HepG2 (cell line): ENCODE measurements at regions not wholly inside any gene's neighbourhood (a gene's known extent, or its start where the extent isn't known, plus 50 kb on each side); places are given as distances from the start of the nearest gene placed in this dataset.

ENCODE experiments used
- ATAC-seq: fragments of 200-7000 bp; cut with Tn5 transposase; 3 replicates; pipeline ENCODE4 v1.9.1; 2020; ENCODE audit warnings: mild to moderate bottlenecking, moderate library complexity
- BruUV-seq: library from RNA; stranded (reverse); fragments of 400-500 nt; replicated peaks from 2 replicates; lab custom pipeline; 2021; lab: Mats Ljungman, UMichigan
- CTCF ChIA-PET: fragments of 300-600 bp; formaldehyde crosslinking; extraction: SDS; loops from one replicate; lab custom pipeline; 2021; ENCODE audit warnings: low total read pairs, inconsistent platforms, low intra/inter-chr PET ratio; lab: Yijun Ruan, JAX
- POLR2A ChIA-PET: fragments of 350-600 bp; sonication (Branson Sonifier 250); formaldehyde crosslinking; loops from one replicate; lab custom pipeline; 2020; ENCODE audit warnings: antibody characterized with exemption, inconsistent platforms; lab: Yijun Ruan, JAX
- DNase-seq: peaks from one replicate; pipeline ENCODE4 v3.0.0-alpha.2; 2015; ENCODE audit warnings: low spot score
- FAIRE-seq: peaks from 3 replicates; lab custom pipeline; 2011; peaks lifted over from hg19 to GRCh38; lab: Jason Lieb, UNC
- H2AFZ ChIP-seq: one replicate; pipeline ENCODE4 v1.6.1; 2011; ENCODE audit warnings: low read length, inconsistent platforms
- H3K27ac ChIP-seq: fragments of 300-600 bp; 3 replicates; pipeline ENCODE4 v1.8.0; 2011; ENCODE audit warnings: mixed run types, mild to moderate bottlenecking, mixed read lengths, low read length, inconsistent platforms; ENCODE audit not compliant: insufficient read depth; ENCODE audit errors: extremely low read length
- H3K27me3 ChIP-seq, 2 experiments: fragments of 200-600 bp in 1 of 2; 2 replicates in 1 of 2; 3 replicates in 1 of 2; pipeline versions ENCODE4 v1.6.0 to v1.8.0; 2011; ENCODE audit warnings: low read length in 2 of 2, mild to moderate bottlenecking in 2 of 2, moderate library complexity in 2 of 2, inconsistent platforms in 1 of 2; ENCODE audit not compliant: insufficient read depth in 2 of 2, control insufficient read depth in 1 of 2
- H3K36me3 ChIP-seq, 2 experiments: fragments of 200-600 bp in 1 of 2; replicated peaks in 1 of 2; 2 replicates in 1 of 2; 3 replicates in 1 of 2; pipeline versions ENCODE4 v1.5.1 to v1.8.0; 2011; ENCODE audit warnings: low read length in 2 of 2, inconsistent platforms in 1 of 2; ENCODE audit not compliant: insufficient read depth in 2 of 2, control insufficient read depth in 1 of 2
- H3K4me1 ChIP-seq: 2 replicates; pipeline ENCODE4 v1.5.1; 2012; ENCODE audit warnings: low read length, inconsistent platforms; ENCODE audit not compliant: insufficient read depth
- H3K4me2 ChIP-seq: 2 replicates; pipeline ENCODE4 v1.6.0; 2011; ENCODE audit warnings: low read depth, low read length, inconsistent platforms
- H3K4me3 ChIP-seq, 3 experiments: fragments of 200-600 bp in 1 of 3; sonication (generic), shearing (Covaris generic) in 1 of 3; replicated peaks in 1 of 3; 2 replicates each; pipeline ENCODE4 v1.5.1; 2011 to 2016; ENCODE audit warnings: low read length in 3 of 3, inconsistent platforms in 2 of 3, low read depth in 2 of 3, mild to moderate bottlenecking in 2 of 3, control low read depth in 1 of 3, mixed read lengths in 1 of 3; ENCODE audit not compliant: insufficient read depth in 1 of 3
- H3K79me2 ChIP-seq: one replicate; pipeline ENCODE4 v1.6.1; 2011; ENCODE audit warnings: low read length, inconsistent platforms; ENCODE audit not compliant: insufficient read depth
- H3K9ac ChIP-seq: 2 replicates; pipeline ENCODE4 v1.6.0; 2011; ENCODE audit warnings: mild to moderate bottlenecking, low read depth, low read length, inconsistent platforms; ENCODE audit not compliant: insufficient read depth
- H3K9me3 ChIP-seq: 2 replicates; pipeline ENCODE4 v1.5.1; 2012; ENCODE audit warnings: mild to moderate bottlenecking, low read length
- H4K20me1 ChIP-seq: 2 replicates; pipeline ENCODE4 v1.6.0; 2011; ENCODE audit warnings: inconsistent platforms, mild to moderate bottlenecking, low read length, moderate library complexity; ENCODE audit not compliant: insufficient read depth
- ATF7 ChIP-seq, 2 experiments: fragments of 450-650 bp in 1 of 2; sonication (generic) in 1 of 2; formaldehyde crosslinking in 1 of 2; IDR thresholded peaks; 2 replicates each; pipeline versions ENCODE4 v1.4.0 to v1.6.1; 2016 to 2020; ENCODE audit warnings: antibody characterized with exemption in 1 of 2, mild to moderate bottlenecking in 1 of 2, missing genetic modification reagents in 1 of 2
- DNMT3B ChIP-seq: conservative IDR thresholded peaks from 2 replicates; pipeline ENCODE4 v1.6.1; 2016; ENCODE audit warnings: missing biosample characterization, control low read depth
- KAT2B ChIP-seq: fragments of 150-350 bp; IDR thresholded peaks from 2 replicates; pipeline ENCODE4 v1.6.1; 2014; ENCODE audit warnings: low read depth, low read length, borderline replicate concordance
- KDM4B ChIP-seq: sonication (generic); formaldehyde crosslinking; IDR thresholded peaks from 2 replicates; pipeline ENCODE4 v1.4.0; 2020; ENCODE audit warnings: missing genetic modification reagents
- MXI1 ChIP-seq: IDR thresholded peaks from 3 replicates; pipeline ENCODE4 v1.6.1; 2012; ENCODE audit warnings: low read depth, low read length, inconsistent platforms, borderline replicate concordance
- ONECUT2 ChIP-seq: sonication (generic); formaldehyde crosslinking; IDR thresholded peaks from 2 replicates; pipeline ENCODE4 v1.4.0; 2020; ENCODE audit warnings: missing genetic modification reagents
- PCBP2 ChIP-seq: fragments of 200-400 bp; formaldehyde crosslinking; optimal IDR thresholded peaks from 2 replicates; pipeline ENCODE3; 2018; ENCODE audit warnings: low read length, low read depth; ENCODE audit not compliant: poor library complexity, severe bottlenecking
- WGBS: methylation state at CpG from one replicate; pipeline ENCODE4 v1.1.6; 2017; ENCODE audit warnings: low lambda C conversion rate; 5-methylcytosine and 5-hydroxymethylcytosine counted together
- in situ Hi-C: cut with HindIII; loops from 2 replicates; pipeline ENCODE4 v1.10.0; 2017; ENCODE audit warnings: low pct_unique_long_range_greater_than_20kb; ENCODE audit not compliant: extremely low pct_ligation_motif_present
- intact Hi-C: fragments of 100-400 bp; cut with micrococcal nuclease; formaldehyde crosslinking; loops from one replicate; pipeline ENCODE4 v1.10.0; 2022; ENCODE audit not compliant: unreplicated experiment
- TF ChIP-seq, protein P1 (sequence below): sonication (generic); formaldehyde crosslinking; IDR thresholded peaks from 2 replicates; pipeline ENCODE4 v1.4.0; 2020; ENCODE audit warnings: missing genetic modification reagents, borderline replicate concordance

DNA sequence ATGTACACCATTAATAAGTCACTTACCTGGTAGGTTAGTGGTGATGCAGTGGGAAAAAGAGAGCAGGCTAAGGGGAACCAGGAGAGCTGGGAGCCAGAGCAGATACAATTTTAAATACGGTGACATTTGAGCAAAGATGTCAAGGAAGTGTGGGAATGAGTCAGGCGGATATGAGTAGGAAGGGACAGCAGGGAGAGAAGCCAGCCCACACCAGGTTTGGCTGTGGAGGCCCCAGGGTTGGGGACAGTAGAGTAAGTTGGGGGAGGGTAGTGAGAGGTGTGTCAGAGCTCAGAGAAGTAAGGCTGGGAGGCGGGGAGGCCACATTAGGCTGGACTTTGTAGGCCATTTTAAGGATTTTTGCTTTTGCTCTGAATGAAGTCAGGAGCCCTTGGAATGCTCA, 482.0 kb downstream of the DISC1 start:
- H3K27me3 ChIP-seq, result peaks cover 0 to 5% of the 10 kb centered on the region in 2 experiments; a peak in 1 of 5 replicates
- intact Hi-C loops (no loop called here), in situ Hi-C loops (no loop called here)
- ATAC-seq, result no peak
- H3K4me3 ChIP-seq, result no peak overlapping the region
- no peak for FAIRE-seq
- no peaks in the 10 kb centered on the region for H4K20me1 ChIP-seq
- H3K9me3 ChIP-seq, result no peaks in the 10 kb centered on the region
- ChIA-PET POLR2A (no interaction called here), CTCF (no interaction called here)
- no TSS peak for BruUV-seq
- 3% methylated on average over 3 of the region's 3 CpGs for WGBS
- no peak overlapping the region for H3K9ac ChIP-seq
- no peak for DNase-seq
- no peaks in the 10 kb centered on the region for H3K4me1 ChIP-seq
- H3K36me3 ChIP-seq, result no peaks in the 10 kb centered on the region
- H3K4me2 ChIP-seq, result no peak overlapping the region
- no peak overlapping the region for H2AFZ ChIP-seq
- TF ChIP-seq MXI1 (no peak), DNMT3B (CRISPR knock-in tag) (no peak), PCBP2 (no peak)
- no peaks in the 10 kb centered on the region for H3K79me2 ChIP-seq
- H3K27ac ChIP-seq, result no peak overlapping the region

DNA sequence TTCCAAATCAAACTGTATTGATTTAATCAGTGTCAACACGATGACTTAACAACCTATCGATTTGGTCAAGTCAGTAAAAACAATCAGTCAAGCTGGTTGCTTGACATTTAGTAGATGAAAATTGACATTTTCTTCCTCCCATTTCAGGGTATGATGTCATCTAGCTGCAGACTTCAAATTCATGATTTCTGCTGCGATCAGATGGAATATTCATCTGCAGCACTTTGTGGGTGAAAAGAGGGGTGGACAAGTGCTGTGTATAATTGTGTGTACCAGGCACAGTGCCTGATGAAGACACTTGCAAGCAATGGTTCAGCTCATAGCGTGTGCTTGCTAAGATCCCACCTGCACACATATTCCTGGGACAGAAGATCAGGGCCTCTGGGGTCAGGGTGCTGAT, 479.8 kb downstream of the DISC1 start:
- CTCF ChIA-PET, result no interaction called here
- intact Hi-C loops, result no loop called here

More for the DNA sequence above, 479.8 kb downstream of the DISC1 start:
- H3K4me3 ChIP-seq, result no peak overlapping the region
- in situ Hi-C loops, result no loop called here
- no TSS peak for BruUV-seq
- H3K4me2 ChIP-seq, result no peak overlapping the region
- no peak overlapping the region for H2AFZ ChIP-seq
- ATAC-seq (no peak), DNase-seq (no peak), FAIRE-seq (no peak)
- no peak overlapping the region for H3K27ac ChIP-seq
- WGBS, result 0% methylated on average over 4 of the region's 4 CpGs
- POLR2A ChIA-PET, result no interaction called here
- H3K9me3 ChIP-seq, result no peaks in the 10 kb centered on the region
- no peak overlapping the region for H3K9ac ChIP-seq
- H3K79me2 ChIP-seq, result no peaks in the 10 kb centered on the region
- H4K20me1 ChIP-seq, result no peaks in the 10 kb centered on the region
- H3K27me3 ChIP-seq, result peaks cover 0 to 5% of the 10 kb centered on the region in 2 experiments; a peak in 1 of 5 replicates
- no peaks in the 10 kb centered on the region for H3K36me3 ChIP-seq
- H3K4me1 ChIP-seq, result no peaks in the 10 kb centered on the region
- TF ChIP-seq ATF7 (IDR thresholded peaks at IDR 0.05) (peak; percentile 57), ATF7 (CRISPR knock-in tag; IDR thresholded peaks at IDR 0.05) (no peak), KDM4B (no peak), KAT2B (peak; percentile 50; the same call in 1 of the 2 replicates), ONECUT2 (0 out of 2 replicates have a peak, but pooled peaks have one; percentile 17)
- TF ChIP-seq, protein P1, sequence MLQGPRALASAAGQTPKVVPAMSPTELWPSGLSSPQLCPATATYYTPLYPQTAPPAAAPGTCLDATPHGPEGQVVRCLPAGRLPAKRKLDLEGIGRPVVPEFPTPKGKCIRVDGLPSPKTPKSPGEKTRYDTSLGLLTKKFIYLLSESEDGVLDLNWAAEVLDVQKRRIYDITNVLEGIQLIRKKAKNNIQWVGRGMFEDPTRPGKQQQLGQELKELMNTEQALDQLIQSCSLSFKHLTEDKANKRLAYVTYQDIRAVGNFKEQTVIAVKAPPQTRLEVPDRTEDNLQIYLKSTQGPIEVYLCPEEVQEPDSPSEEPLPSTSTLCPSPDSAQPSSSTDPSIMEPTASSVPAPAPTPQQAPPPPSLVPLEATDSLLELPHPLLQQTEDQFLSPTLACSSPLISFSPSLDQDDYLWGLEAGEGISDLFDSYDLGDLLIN (CRISPR knock-in tag), result no peak
